ENCODE measurements at regions not wholly inside any gene's neighbourhood (a gene's known extent, or its start where the extent isn't known, plus 50 kb on each side); places are given as distances from the start of the nearest gene placed in this dataset.

DNA sequence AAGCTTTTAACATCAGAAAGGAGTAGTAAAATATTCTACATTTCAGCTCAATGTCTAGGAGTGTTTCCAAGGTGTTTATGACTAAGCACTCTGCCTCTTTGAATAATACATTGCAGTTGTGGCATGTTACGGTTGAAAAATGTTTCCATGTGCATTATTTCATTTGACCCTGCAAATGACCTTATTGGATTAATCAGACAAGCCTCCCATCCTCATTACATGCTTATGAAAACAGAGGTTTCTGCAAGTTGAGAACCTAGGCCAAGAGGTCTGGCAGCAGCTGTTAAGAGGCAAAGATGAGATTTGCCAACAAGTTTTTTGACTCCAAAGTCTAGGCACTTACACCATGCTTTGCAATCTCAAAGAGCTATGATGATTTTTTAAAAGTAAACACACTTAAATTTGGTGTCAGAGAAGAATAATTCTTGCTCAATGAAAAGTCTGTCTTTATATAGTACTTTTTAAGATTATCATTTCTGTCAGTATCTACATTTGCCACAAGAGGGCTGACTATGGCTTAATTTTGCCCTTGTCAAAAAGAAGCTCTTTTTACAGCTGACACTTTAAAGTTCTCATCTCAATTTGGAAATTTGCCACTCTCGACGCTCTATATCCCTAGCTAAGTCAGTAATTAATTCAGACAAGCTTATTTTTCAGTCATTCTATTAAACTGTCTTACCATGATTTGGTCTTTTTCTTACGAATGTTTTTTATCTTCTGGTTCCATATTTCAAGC lies 260.6 kb downstream of the PAX3 start:
- TF ChIP-seq, protein P1, sequence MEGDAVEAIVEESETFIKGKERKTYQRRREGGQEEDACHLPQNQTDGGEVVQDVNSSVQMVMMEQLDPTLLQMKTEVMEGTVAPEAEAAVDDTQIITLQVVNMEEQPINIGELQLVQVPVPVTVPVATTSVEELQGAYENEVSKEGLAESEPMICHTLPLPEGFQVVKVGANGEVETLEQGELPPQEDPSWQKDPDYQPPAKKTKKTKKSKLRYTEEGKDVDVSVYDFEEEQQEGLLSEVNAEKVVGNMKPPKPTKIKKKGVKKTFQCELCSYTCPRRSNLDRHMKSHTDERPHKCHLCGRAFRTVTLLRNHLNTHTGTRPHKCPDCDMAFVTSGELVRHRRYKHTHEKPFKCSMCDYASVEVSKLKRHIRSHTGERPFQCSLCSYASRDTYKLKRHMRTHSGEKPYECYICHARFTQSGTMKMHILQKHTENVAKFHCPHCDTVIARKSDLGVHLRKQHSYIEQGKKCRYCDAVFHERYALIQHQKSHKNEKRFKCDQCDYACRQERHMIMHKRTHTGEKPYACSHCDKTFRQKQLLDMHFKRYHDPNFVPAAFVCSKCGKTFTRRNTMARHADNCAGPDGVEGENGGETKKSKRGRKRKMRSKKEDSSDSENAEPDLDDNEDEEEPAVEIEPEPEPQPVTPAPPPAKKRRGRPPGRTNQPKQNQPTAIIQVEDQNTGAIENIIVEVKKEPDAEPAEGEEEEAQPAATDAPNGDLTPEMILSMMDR (IDR thresholded peaks at IDR 0.05) = no peak
- DNase-seq (ENCODE audit: low spot score) = no peak
- Histone ChIP-seq H3K27ac (no peak overlapping the region), H3K4me3 (no peak overlapping the region)

DNA sequence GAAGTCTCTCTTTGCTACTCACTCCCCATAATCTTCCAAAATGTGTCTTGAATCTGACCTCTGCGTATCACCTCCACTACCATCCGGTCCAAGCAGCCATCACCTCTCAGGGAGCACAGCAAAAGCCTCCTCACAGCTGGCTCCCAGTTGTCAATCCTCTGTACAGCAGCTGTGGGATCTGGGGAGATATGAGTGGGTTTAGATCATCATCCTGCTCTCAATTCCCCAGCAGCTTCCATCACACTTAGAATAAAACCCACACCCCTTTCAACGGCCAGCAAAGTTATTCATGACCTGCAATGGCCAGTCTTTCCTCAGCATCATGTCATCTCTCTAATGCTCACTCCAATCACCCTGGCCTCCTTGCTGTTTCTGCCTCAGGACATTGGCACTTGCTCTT lies 261.6 kb downstream of the PAX3 start:
- TF ChIP-seq, protein P1 (IDR thresholded peaks at IDR 0.05) = no peak
- Histone ChIP-seq H3K27ac (no peak overlapping the region), H3K4me3 (no peak overlapping the region)
- DNase-seq (ENCODE audit: low spot score) = no peak

DNA sequence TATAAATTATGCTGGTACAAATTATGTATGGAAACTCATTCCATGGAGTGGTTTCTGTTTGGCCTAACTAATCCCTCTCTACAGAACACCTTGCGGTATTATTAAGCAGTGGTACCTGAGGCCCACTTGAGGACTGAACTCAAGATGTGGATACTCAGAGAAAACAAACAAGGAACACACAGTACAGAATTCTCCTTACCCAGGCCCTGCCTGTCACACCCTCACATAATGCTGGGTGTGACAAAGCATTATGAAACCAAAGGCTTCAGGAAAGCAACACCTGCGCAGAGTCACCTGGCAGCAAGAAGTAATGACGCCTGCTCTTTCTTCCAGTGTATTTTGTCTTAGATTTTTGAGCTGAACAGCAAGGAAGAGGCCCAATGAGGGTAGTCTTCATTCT lies 264.7 kb downstream of the PAX3 start:
- Histone ChIP-seq H3K4me3 (no peak overlapping the region), H3K27ac (no peak overlapping the region)
- TF ChIP-seq, protein P1 (IDR thresholded peaks at IDR 0.05) = no peak
- no peak for DNase-seq (ENCODE audit: low spot score)

DNA sequence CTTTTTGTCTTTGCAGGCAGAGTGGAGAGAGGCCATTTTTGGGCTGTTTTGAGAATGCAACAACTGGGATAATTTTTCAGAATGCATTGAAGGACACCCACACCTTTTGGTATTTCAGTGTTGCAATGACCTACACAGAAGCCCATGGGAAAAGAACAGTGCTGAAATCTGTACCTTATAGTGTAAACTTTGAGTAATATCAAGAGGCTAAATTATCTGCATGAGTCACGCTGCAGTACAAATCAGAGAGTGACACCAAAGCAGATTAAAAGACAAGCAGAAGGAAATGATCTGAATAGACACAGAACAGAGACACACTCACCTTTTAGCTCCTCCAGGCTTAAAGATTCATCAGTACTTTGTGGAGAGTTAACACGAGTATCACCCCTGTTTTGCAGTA lies 265.3 kb downstream of the PAX3 start:
- TF ChIP-seq, protein P1 (IDR thresholded peaks at IDR 0.05) = no peak
- DNase-seq (ENCODE audit: low spot score) = no peak
- H3K27ac ChIP-seq = no peak overlapping the region
- no peak overlapping the region for H3K4me3 ChIP-seq

DNA sequence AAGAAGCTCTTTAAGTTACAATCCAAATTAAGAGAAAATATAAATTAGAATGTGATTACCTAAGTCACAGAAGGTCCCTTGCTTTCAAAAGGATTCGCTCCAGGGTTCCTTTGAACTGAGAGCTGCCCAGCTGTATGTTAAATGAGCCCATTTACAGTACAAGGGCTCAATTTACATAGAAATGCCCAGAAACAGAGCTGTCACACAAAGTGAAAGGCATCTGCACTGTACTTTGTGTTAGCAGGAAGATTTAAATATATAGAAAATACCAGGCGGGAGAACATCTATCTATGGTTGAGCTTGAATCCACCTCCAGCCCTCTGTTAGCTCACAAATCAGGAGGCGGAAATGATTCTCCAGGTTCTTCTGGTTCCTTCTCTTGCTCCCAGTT lies 272.9 kb downstream of the PAX3 start:
- TF ChIP-seq, protein P1 (IDR thresholded peaks at IDR 0.05) = no peak

DNA sequence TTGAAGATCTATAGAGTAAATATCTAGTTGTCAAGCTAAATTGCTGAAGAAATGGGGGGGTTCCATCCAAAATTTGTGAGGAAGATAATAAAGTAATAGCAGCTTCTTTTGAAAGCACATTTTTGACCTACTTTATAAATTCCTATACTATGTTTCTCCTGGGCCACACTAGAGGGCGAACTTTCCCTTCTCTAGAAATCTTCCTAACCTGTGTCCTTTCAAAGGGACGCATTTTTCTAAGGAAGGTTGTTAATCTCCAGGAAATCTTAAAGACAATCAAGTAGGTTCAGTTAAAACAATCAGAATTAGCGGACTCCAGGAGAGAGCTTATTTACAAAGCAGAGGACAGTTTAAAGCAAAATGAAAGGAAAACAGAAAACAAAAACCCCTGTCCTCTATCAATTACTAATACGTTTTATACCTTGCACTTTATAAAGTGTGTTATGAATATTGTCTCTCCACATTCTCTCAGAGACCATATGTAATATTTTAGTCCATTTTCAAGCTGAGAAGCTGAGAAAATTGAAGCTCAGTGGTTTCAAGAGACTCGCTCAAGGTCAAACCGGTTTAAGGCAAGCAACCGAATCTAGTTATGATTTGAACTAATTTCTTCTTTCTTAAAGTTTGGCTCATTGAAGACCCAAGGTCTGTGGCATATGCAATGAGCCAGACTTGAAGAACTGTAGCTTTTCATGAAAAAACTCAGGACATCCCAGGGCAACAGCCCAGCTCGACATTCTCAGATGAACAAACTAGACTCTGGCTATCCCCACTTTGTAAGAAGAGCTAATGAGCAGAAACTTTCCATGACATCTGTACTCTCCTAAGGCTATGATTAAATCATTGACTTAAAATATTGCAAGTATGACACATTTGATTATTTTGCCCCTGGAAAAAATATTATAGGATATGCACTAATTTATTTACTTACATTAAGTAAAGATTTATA lies 273.6 kb downstream of the PAX3 start:
- Histone ChIP-seq H3K4me3 (no peak overlapping the region), H3K27ac (no peak overlapping the region)
- TF ChIP-seq, protein P1 (IDR thresholded peaks at IDR 0.05) = peak; percentile 36
- no peak for DNase-seq (ENCODE audit: low spot score)

More for the DNA sequence above, 272.9 kb downstream of the PAX3 start:
- no peak overlapping the region for H3K4me3 ChIP-seq
- H3K27ac ChIP-seq = no peak overlapping the region
- DNase-seq (ENCODE audit: low spot score) = no peak

Data from coronary artery (tissue), 2 donors.